ENCODE measurements at regions not wholly inside any gene's neighbourhood (a gene's known extent, or its start where the extent isn't known, plus 50 kb on each side); places are given as distances from the start of the nearest gene placed in this dataset.

GRCh38 chr12:90841336-90841735 lies 113.6 kb downstream of the CCER1 start:
- no peak for TF ChIP-seq CTCF (IDR thresholded peaks at IDR 0.05; ENCODE audit: low read depth, low read length, poor library complexity, severe bottlenecking)
- no peak for TF ChIP-seq EZH2phosphoT487 (IDR thresholded peaks at IDR 0.05; ENCODE audit: borderline replicate concordance, low read length)
